ENCODE measurements at regions not wholly inside any gene's neighbourhood (a gene's known extent, or its start where the extent isn't known, plus 50 kb on each side); places are given as distances from the start of the nearest gene placed in this dataset.

- intact Hi-C loops (cut with micrococcal nuclease): loop anchor here (10.0 kb wide), 1 partner anchor 436 kb away; no protein-coding TSS in a partner anchor
- no peaks in the 10 kb centered on the region for H3K9me3 Mint-ChIP-seq
- H3K4me3 Mint-ChIP-seq: no peak overlapping the region
- H3K4me1 Mint-ChIP-seq (ENCODE audit: low read depth): no peaks in the 10 kb centered on the region
- H3K36me3 Mint-ChIP-seq (ENCODE audit: low read depth): no peaks in the 10 kb centered on the region
- no peak for DNase-seq (ENCODE audit: low spot score)
- H3K27me3 Mint-ChIP-seq (ENCODE audit: insufficient read depth): peaks cover 6% of the 10 kb centered on the region
- H3K27ac Mint-ChIP-seq: no peak overlapping the region
Measured at GRCh38 chr1:184228558-184228957, 158.3 kb upstream of the C1orf21 start.

DNA sequence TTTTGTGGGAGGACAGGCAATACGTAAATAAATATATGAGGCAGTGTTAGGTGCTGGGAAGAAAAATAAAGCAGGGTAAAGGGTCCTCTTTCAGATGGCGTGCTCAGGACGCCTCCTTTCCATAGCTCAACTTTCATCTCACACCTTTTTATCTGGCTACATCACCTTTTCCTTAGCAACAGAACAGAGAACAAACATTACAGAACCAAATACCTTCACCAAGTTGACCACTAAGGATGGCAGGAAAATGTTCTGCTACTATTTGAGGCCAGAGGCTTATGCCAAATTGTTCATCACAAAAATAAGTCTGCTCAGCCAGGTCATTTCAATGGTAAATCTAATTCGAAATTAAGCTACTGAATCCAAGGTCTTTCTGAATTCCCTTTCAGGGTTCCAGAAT lies 149.2 kb upstream of the C1orf21 start:
- no peak overlapping the region for H3K27ac Mint-ChIP-seq
- no peak overlapping the region for H3K4me3 Mint-ChIP-seq
- intact Hi-C loops (cut with micrococcal nuclease): no loop called here
- DNase-seq (ENCODE audit: low spot score): no peak
- no peaks in the 10 kb centered on the region for H3K4me1 Mint-ChIP-seq (ENCODE audit: low read depth)
- H3K9me3 Mint-ChIP-seq: no peaks in the 10 kb centered on the region
- H3K27me3 Mint-ChIP-seq (ENCODE audit: insufficient read depth): peaks cover 7% of the 10 kb centered on the region
- no peaks in the 10 kb centered on the region for H3K36me3 Mint-ChIP-seq (ENCODE audit: low read depth)

DNA sequence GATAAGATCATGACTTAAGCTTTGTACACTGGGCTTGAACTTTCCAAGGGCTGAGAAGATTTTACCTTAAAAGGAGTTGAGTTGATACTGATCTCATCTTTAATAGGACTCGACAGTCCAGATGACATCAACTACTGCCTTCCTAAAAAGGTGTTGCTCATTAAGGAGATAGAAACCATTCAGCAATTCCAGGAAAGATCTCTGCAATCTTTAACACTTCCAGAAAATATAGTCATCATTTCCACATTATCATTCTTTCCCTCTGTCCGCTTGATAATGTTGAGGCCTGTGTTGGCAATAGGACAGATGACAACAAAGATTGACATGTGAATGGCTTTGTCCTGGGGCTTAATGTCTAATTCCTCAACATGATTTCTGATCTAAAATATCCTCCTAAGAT lies 145.4 kb upstream of the C1orf21 start:
- Mint-ChIP-seq H3K27ac (no peak overlapping the region), H3K36me3 (ENCODE audit: low read depth) (no peaks in the 10 kb centered on the region), H3K4me3 (no peak overlapping the region), H3K4me1 (ENCODE audit: low read depth) (no peaks in the 10 kb centered on the region), H3K27me3 (ENCODE audit: insufficient read depth) (peaks cover 5% of the 10 kb centered on the region), H3K9me3 (no peaks in the 10 kb centered on the region)
- intact Hi-C loops (cut with micrococcal nuclease): no loop called here
- no peak for DNase-seq (ENCODE audit: low spot score)

- Mint-ChIP-seq H3K36me3 (ENCODE audit: low read depth) (no peaks in the 10 kb centered on the region), H3K27me3 (ENCODE audit: insufficient read depth) (peaks cover 11% of the 10 kb centered on the region), H3K27ac (no peak overlapping the region), H3K9me3 (no peaks in the 10 kb centered on the region), H3K4me3 (no peak overlapping the region), H3K4me1 (ENCODE audit: low read depth) (no peaks in the 10 kb centered on the region)
- intact Hi-C loops (cut with micrococcal nuclease): no loop called here
- no peak for DNase-seq (ENCODE audit: low spot score)
Measured at GRCh38 chr1:184242507-184242943, 144.3 kb upstream of the C1orf21 start.

GRCh38 chr1:184244962-184245361 lies 141.9 kb upstream of the C1orf21 start:
- intact Hi-C loops (cut with micrococcal nuclease): no loop called here
- Mint-ChIP-seq H3K9me3 (no peaks in the 10 kb centered on the region), H3K4me1 (ENCODE audit: low read depth) (no peaks in the 10 kb centered on the region), H3K4me3 (no peak overlapping the region), H3K36me3 (ENCODE audit: low read depth) (no peaks in the 10 kb centered on the region), H3K27ac (no peak overlapping the region), H3K27me3 (ENCODE audit: insufficient read depth) (peaks cover 12% of the 10 kb centered on the region)
- no peak for DNase-seq (ENCODE audit: low spot score)

- peaks cover 7% of the 10 kb centered on the region for H3K27me3 Mint-ChIP-seq (ENCODE audit: insufficient read depth)
- no peaks in the 10 kb centered on the region for H3K9me3 Mint-ChIP-seq
- H3K4me3 Mint-ChIP-seq: no peak overlapping the region
- no peaks in the 10 kb centered on the region for H3K36me3 Mint-ChIP-seq (ENCODE audit: low read depth)
- no peaks in the 10 kb centered on the region for H3K4me1 Mint-ChIP-seq (ENCODE audit: low read depth)
- DNase-seq (ENCODE audit: low spot score): no peak
- intact Hi-C loops (cut with micrococcal nuclease): no loop called here
- H3K27ac Mint-ChIP-seq: no peak overlapping the region
Measured at GRCh38 chr1:184247671-184248070, 139.2 kb upstream of the C1orf21 start.

GRCh38 chr1:184253921-184254320 lies 132.9 kb upstream of the C1orf21 start:
- peaks cover 10% of the 10 kb centered on the region for H3K27me3 Mint-ChIP-seq (ENCODE audit: insufficient read depth)
- no peaks in the 10 kb centered on the region for H3K9me3 Mint-ChIP-seq
- H3K4me1 Mint-ChIP-seq (ENCODE audit: low read depth): no peaks in the 10 kb centered on the region
- no peak overlapping the region for H3K4me3 Mint-ChIP-seq
- no peak overlapping the region for H3K27ac Mint-ChIP-seq
- H3K36me3 Mint-ChIP-seq (ENCODE audit: low read depth): no peaks in the 10 kb centered on the region
- intact Hi-C loops (cut with micrococcal nuclease): no loop called here
- DNase-seq (ENCODE audit: low spot score): no peak

DNA sequence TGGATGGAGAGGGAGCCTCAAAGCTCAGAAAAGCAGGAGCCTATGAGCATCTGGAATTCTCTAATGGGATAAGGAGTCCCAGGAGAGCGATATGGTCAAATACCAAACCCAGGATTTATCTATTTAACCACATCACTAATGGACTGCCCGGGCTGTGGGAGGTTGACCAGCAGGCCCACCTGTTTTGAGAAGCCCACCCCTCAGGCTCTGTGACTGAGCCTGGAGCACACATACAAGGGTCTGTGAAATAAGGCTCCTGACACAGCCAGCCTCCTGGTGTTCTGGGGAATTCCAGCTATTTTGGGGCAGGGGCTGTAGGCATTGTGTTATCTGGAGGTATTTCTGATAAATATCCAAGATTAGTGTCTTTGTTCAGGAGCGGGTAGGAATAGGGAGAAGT lies 132.0 kb upstream of the C1orf21 start:
- H3K27ac Mint-ChIP-seq: no peak overlapping the region
- no peaks in the 10 kb centered on the region for H3K36me3 Mint-ChIP-seq (ENCODE audit: low read depth)
- no peak overlapping the region for H3K4me3 Mint-ChIP-seq
- no peaks in the 10 kb centered on the region for H3K9me3 Mint-ChIP-seq
- H3K4me1 Mint-ChIP-seq (ENCODE audit: low read depth): no peaks in the 10 kb centered on the region
- intact Hi-C loops (cut with micrococcal nuclease): no loop called here
- H3K27me3 Mint-ChIP-seq (ENCODE audit: insufficient read depth): peaks cover 10% of the 10 kb centered on the region
- no peak for DNase-seq (ENCODE audit: low spot score)

- Mint-ChIP-seq H3K4me1 (ENCODE audit: low read depth) (no peaks in the 10 kb centered on the region), H3K27ac (no peak overlapping the region), H3K4me3 (no peak overlapping the region), H3K9me3 (no peaks in the 10 kb centered on the region), H3K27me3 (ENCODE audit: insufficient read depth) (peaks cover 10% of the 10 kb centered on the region), H3K36me3 (ENCODE audit: low read depth) (no peaks in the 10 kb centered on the region)
- no peak for DNase-seq (ENCODE audit: low spot score)
- intact Hi-C loops (cut with micrococcal nuclease): no loop called here
Measured at GRCh38 chr1:184255560-184255959, 131.3 kb upstream of the C1orf21 start.

GRCh38 chr1:184257873-184258272 lies 129.0 kb upstream of the C1orf21 start:
- DNase-seq (ENCODE audit: low spot score): no peak
- Mint-ChIP-seq H3K4me1 (ENCODE audit: low read depth) (no peaks in the 10 kb centered on the region), H3K27me3 (ENCODE audit: insufficient read depth) (peaks cover 17% of the 10 kb centered on the region), H3K9me3 (no peaks in the 10 kb centered on the region), H3K27ac (no peak overlapping the region), H3K4me3 (no peak overlapping the region), H3K36me3 (ENCODE audit: low read depth) (no peaks in the 10 kb centered on the region)
- intact Hi-C loops (cut with micrococcal nuclease): no loop called here

DNA sequence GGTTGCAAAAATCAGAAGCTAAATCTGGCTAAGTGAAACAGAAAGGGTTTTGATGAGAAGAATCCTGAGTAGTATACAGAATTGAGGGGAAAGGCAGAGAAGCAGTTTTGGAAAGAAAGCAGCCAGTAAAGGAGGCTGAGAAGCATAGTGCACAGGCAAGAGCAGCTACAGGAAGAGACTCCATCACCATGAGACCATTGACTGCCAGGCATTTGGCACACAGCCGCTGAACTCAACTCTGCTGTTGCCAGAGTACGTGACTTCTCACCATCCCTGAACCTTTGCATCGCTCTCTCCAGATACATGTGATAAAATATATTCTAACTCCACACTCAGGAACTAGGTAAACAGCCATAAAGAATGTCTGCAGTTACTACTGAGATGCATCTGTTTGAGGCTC lies 128.3 kb upstream of the C1orf21 start:
- H3K27me3 Mint-ChIP-seq (ENCODE audit: insufficient read depth): peaks cover 17% of the 10 kb centered on the region
- intact Hi-C loops (cut with micrococcal nuclease): no loop called here
- no peaks in the 10 kb centered on the region for H3K9me3 Mint-ChIP-seq
- no peaks in the 10 kb centered on the region for H3K36me3 Mint-ChIP-seq (ENCODE audit: low read depth)
- H3K4me3 Mint-ChIP-seq: no peak overlapping the region
- no peak for DNase-seq (ENCODE audit: low spot score)
- no peaks in the 10 kb centered on the region for H3K4me1 Mint-ChIP-seq (ENCODE audit: low read depth)
- H3K27ac Mint-ChIP-seq: no peak overlapping the region

GRCh38 chr1:184260382-184260781 lies 126.4 kb upstream of the C1orf21 start:
- Mint-ChIP-seq H3K27ac (no peak overlapping the region), H3K4me3 (no peak overlapping the region), H3K9me3 (no peaks in the 10 kb centered on the region), H3K36me3 (ENCODE audit: low read depth) (no peaks in the 10 kb centered on the region), H3K4me1 (ENCODE audit: low read depth) (no peaks in the 10 kb centered on the region), H3K27me3 (ENCODE audit: insufficient read depth) (peaks cover 14% of the 10 kb centered on the region)
- intact Hi-C loops (cut with micrococcal nuclease): no loop called here
- DNase-seq (ENCODE audit: low spot score): no peak

GRCh38 chr1:184262109-184262508 lies 124.7 kb upstream of the C1orf21 start:
- Mint-ChIP-seq H3K4me1 (ENCODE audit: low read depth) (no peaks in the 10 kb centered on the region), H3K9me3 (no peaks in the 10 kb centered on the region), H3K27me3 (ENCODE audit: insufficient read depth) (peaks cover 19% of the 10 kb centered on the region), H3K27ac (no peak overlapping the region), H3K36me3 (ENCODE audit: low read depth) (no peaks in the 10 kb centered on the region), H3K4me3 (no peak overlapping the region)
- intact Hi-C loops (cut with micrococcal nuclease): no loop called here
- DNase-seq (ENCODE audit: low spot score): no peak

DNA sequence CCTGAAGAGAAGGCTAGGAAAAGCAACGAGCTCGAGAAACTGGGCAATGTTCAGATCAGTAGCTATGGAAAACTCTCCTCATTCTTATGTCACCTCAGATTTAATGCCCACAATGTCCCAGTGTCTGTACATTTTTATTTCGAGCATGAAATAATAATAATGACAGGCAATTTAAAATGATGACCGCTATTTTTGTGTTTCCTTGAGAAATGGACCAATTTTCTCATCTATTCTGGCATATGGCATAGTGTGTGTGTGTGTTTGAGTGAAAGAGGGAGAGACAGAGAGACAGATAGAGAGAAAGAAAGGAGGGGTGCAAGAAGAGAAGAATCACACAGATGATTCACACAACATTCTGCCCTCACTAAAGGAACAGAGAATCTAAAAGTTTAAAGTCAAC lies 119.1 kb upstream of the C1orf21 start:
- H3K36me3 Mint-ChIP-seq (ENCODE audit: low read depth): no peaks in the 10 kb centered on the region
- intact Hi-C loops (cut with micrococcal nuclease): no loop called here
- H3K27me3 Mint-ChIP-seq (ENCODE audit: insufficient read depth): peaks cover 11% of the 10 kb centered on the region
- H3K4me3 Mint-ChIP-seq: no peak overlapping the region
- no peaks in the 10 kb centered on the region for H3K9me3 Mint-ChIP-seq
- no peak overlapping the region for H3K27ac Mint-ChIP-seq
- DNase-seq (ENCODE audit: low spot score): no peak
- no peaks in the 10 kb centered on the region for H3K4me1 Mint-ChIP-seq (ENCODE audit: low read depth)
